IMR-90 (cell line): ENCODE measurements at regions not wholly inside any gene's neighbourhood (a gene's known extent, or its start where the extent isn't known, plus 50 kb on each side); places are given as distances from the start of the nearest gene placed in this dataset.

Experiments
- ATAC-seq: fragments of 200-7000 bp; cut with Tn5 transposase; 2 replicates; pipeline ENCODE4 v1.9.1; 2020; ENCODE audit warnings: low read depth, mild to moderate bottlenecking, moderate library complexity
- BruUV-seq: library from RNA; stranded (reverse); fragments of 400-500 nt; replicated peaks from 2 replicates; lab custom pipeline; 2021; lab: Mats Ljungman, UMichigan
- CTCF ChIA-PET: fragments of 300-600 bp; formaldehyde crosslinking; extraction: SDS; loops from one replicate; lab custom pipeline; 2021; ENCODE audit warnings: antibody characterized with exemption; lab: Yijun Ruan, JAX
- POLR2A ChIA-PET: fragments of 300-600 bp; sonication (Branson Sonifier 250); formaldehyde crosslinking; loops from one replicate; lab custom pipeline; 2022; ENCODE audit warnings: antibody characterized with exemption; ENCODE audit not compliant: unreplicated experiment; lab: Charles Lee
- DNase-seq: peaks from one replicate; pipeline ENCODE4 v3.0.0; 2013
- H2AFZ ChIP-seq: replicated peaks from 2 replicates; pipeline ENCODE3; 2013; ENCODE audit warnings: low read length, mild to moderate bottlenecking; ENCODE audit not compliant: poor library complexity
- H2AK5ac ChIP-seq: 2 replicates; pipeline ENCODE4 v1.6.1; 2013; ENCODE audit warnings: low read depth, low read length, inconsistent platforms
- H2AK9ac ChIP-seq: replicated peaks from 2 replicates; pipeline ENCODE3; 2013; ENCODE audit warnings: mild to moderate bottlenecking, low read depth, low read length, moderate library complexity; ENCODE audit not compliant: poor library complexity
- H2BK120ac ChIP-seq: 2 replicates; pipeline ENCODE4 v1.6.1; 2013; ENCODE audit warnings: low read depth, low read length, inconsistent platforms
- H2BK15ac ChIP-seq: 3 replicates; pipeline ENCODE4 v1.6.1; 2013; ENCODE audit warnings: low read depth, low read length, inconsistent platforms
- H2BK20ac ChIP-seq: 2 replicates; pipeline ENCODE4 v1.6.1; 2013; ENCODE audit warnings: low read depth, mild to moderate bottlenecking, inconsistent platforms, low read length, moderate library complexity
- H2BK5ac ChIP-seq: 2 replicates; pipeline ENCODE4 v1.6.1; 2013; ENCODE audit warnings: mild to moderate bottlenecking, low read depth, low read length, inconsistent platforms; ENCODE audit not compliant: poor library complexity, severe bottlenecking
- H3K14ac ChIP-seq: replicated peaks from 2 replicates; pipeline ENCODE4 v1.6.1; 2013; ENCODE audit warnings: low read depth, low read length, inconsistent platforms
- H3K18ac ChIP-seq: 2 replicates; pipeline ENCODE4 v1.6.1; 2013; ENCODE audit warnings: low read depth, low read length, control low read depth
- H3K23ac ChIP-seq: 2 replicates; pipeline ENCODE4 v1.6.1; 2013; ENCODE audit warnings: low read depth, low read length, inconsistent platforms
- H3K27ac ChIP-seq: 2 replicates; pipeline ENCODE4 v1.5.1; 2013; ENCODE audit warnings: mild to moderate bottlenecking, control low read depth, low read length; ENCODE audit not compliant: insufficient read depth
- H3K27me3 ChIP-seq: 2 replicates; pipeline ENCODE4 v1.6.1; 2013; ENCODE audit warnings: low read length; ENCODE audit not compliant: control insufficient read depth, insufficient read depth
- H3K36me3 ChIP-seq: 2 replicates; pipeline ENCODE4 v1.6.1; 2013; ENCODE audit warnings: low read length, mixed read lengths; ENCODE audit not compliant: control insufficient read depth, insufficient read depth
- H3K4ac ChIP-seq: 2 replicates; pipeline ENCODE4 v1.6.1; 2013; ENCODE audit warnings: low read depth, low read length, inconsistent platforms
- H3K4me1 ChIP-seq: 2 replicates; pipeline ENCODE4 v1.6.1; 2013; ENCODE audit warnings: low read length, mixed read lengths; ENCODE audit not compliant: control insufficient read depth, insufficient read depth
- H3K4me2 ChIP-seq: 2 replicates; pipeline ENCODE4 v1.6.1; 2013; ENCODE audit warnings: low read depth, mild to moderate bottlenecking, control low read depth, low read length, moderate library complexity
- H3K4me3 ChIP-seq: 2 replicates; pipeline ENCODE4 v1.5.1; 2013; ENCODE audit warnings: low read depth, mild to moderate bottlenecking, control low read depth, low read length, moderate library complexity; ENCODE audit not compliant: insufficient read depth
- H3K56ac ChIP-seq: 2 replicates; pipeline ENCODE4 v1.6.1; 2013; ENCODE audit warnings: low read length, inconsistent platforms; ENCODE audit not compliant: insufficient read depth; ENCODE audit errors: extremely low read depth
- H3K79me1 ChIP-seq, 2 experiments: 2 replicates each; pipeline ENCODE4 v1.6.1; 2013; ENCODE audit warnings: low read length in 2 of 2, inconsistent platforms in 1 of 2, low read depth in 1 of 2
- H3K9ac ChIP-seq: 2 replicates; pipeline ENCODE4 v1.6.1; 2013; ENCODE audit warnings: low read depth, low read length, control low read depth
- H3K9me1 ChIP-seq: 2 replicates; pipeline ENCODE4 v1.6.1; 2013; ENCODE audit warnings: low read length, inconsistent platforms; ENCODE audit not compliant: insufficient read depth
- H3K9me3 ChIP-seq: 2 replicates; pipeline ENCODE4 v1.6.1; 2013; ENCODE audit warnings: low read length; ENCODE audit not compliant: control insufficient read depth, insufficient read depth
- H4K20me1 ChIP-seq: 2 replicates; pipeline ENCODE4 v1.6.1; 2013; ENCODE audit warnings: low read length, inconsistent platforms; ENCODE audit not compliant: insufficient read depth
- H4K5ac ChIP-seq: 2 replicates; pipeline ENCODE4 v1.6.1; 2013; ENCODE audit warnings: mild to moderate bottlenecking, low read depth, low read length, control low read depth
- H4K8ac ChIP-seq, 2 experiments: 2 replicates each; pipeline ENCODE4 v1.6.1; 2013; ENCODE audit warnings: low read depth in 2 of 2, low read length in 2 of 2, control low read depth in 1 of 2, inconsistent platforms in 1 of 2
- H4K91ac ChIP-seq: 2 replicates; pipeline ENCODE4 v1.6.1; 2013; ENCODE audit warnings: low read depth, low read length, inconsistent platforms; ENCODE audit not compliant: insufficient read depth
- BHLHE40 ChIP-seq: fragments of 150-350 bp; IDR thresholded peaks from 2 replicates; pipeline ENCODE4 v1.6.1; 2016; ENCODE audit warnings: mild to moderate bottlenecking, low read depth, low read length
- CEBPB ChIP-seq: IDR thresholded peaks from 2 replicates; pipeline ENCODE4 v1.6.1; 2012; ENCODE audit warnings: low read depth, low read length, improper control_type of control experiment
- CHD1 ChIP-seq: IDR thresholded peaks from 2 replicates; pipeline ENCODE4 v1.6.1; 2012; ENCODE audit warnings: low read depth, low read length, improper control_type of control experiment
- FOS ChIP-seq: fragments of 150-350 bp; IDR thresholded peaks from 2 replicates; pipeline ENCODE4 v1.6.1; 2016; ENCODE audit warnings: low read depth, low read length
- MAFK ChIP-seq: IDR thresholded peaks from 2 replicates; pipeline ENCODE4 v1.6.1; 2012; ENCODE audit warnings: low read depth, low read length, improper control_type of control experiment
- MAZ ChIP-seq: IDR thresholded peaks from 2 replicates; pipeline ENCODE4 v1.6.1; 2012; ENCODE audit warnings: low read depth, mild to moderate bottlenecking, low read length, improper control_type of control experiment, moderate library complexity, borderline replicate concordance
- MXI1 ChIP-seq: IDR thresholded peaks from 2 replicates; pipeline ENCODE4 v1.6.1; 2012; ENCODE audit warnings: low read depth, mild to moderate bottlenecking, low read length, moderate library complexity, borderline replicate concordance
- NFE2L2 ChIP-seq: fragments of 150-350 bp; IDR thresholded peaks from 2 replicates; pipeline ENCODE4 v1.6.1; 2016; ENCODE audit warnings: low read depth, mild to moderate bottlenecking, low read length
- POLR2A ChIP-seq: IDR thresholded peaks from 2 replicates; pipeline ENCODE4 v1.6.1; 2012; ENCODE audit warnings: mild to moderate bottlenecking, low read depth, low read length
- RAD21 ChIP-seq: IDR thresholded peaks from 2 replicates; pipeline ENCODE4 v1.6.1; 2012; ENCODE audit warnings: low read length, improper control_type of control experiment
- RCOR1 ChIP-seq: IDR thresholded peaks from 2 replicates; pipeline ENCODE4 v1.6.1; 2012; ENCODE audit warnings: mild to moderate bottlenecking, low read length, improper control_type of control experiment; ENCODE audit not compliant: insufficient replicate concordance
- RFX5 ChIP-seq: IDR thresholded peaks from 2 replicates; pipeline ENCODE4 v1.8.0; 2012; ENCODE audit warnings: low read depth, mild to moderate bottlenecking, low read length, moderate library complexity
- SMC3 ChIP-seq: fragments of 150-350 bp; IDR thresholded peaks from 2 replicates; pipeline ENCODE4 v1.6.1; 2016; ENCODE audit warnings: low read depth, mild to moderate bottlenecking, antibody characterized with exemption, low read length, moderate library complexity
- WGBS, 2 experiments: methylation state at CpG; one replicate each; pipeline versions ENCODE4 v1.1.5 to v1.1.7; 2013; ENCODE audit warnings: missing lambda C conversion rate in 2 of 2; ENCODE audit not compliant: insufficient read length in 1 of 2; ENCODE audit errors: extremely low coverage in 2 of 2; 5-methylcytosine and 5-hydroxymethylcytosine counted together
- dilution Hi-C: fragments of 300-500 bp; cut with HindIII; formaldehyde crosslinking; loops from one replicate; pipeline ENCODE4 v1.14.3; 2018; ENCODE audit warnings: low sequenced_read_pairs; ENCODE audit not compliant: unreplicated experiment
- in situ Hi-C: fragments of 300-500 bp; cut with MboI; formaldehyde crosslinking; loops from 3 replicates; pipeline ENCODE4 v1.14.3; 2019; ENCODE audit warnings: low sequenced_read_pairs, inconsistent platforms, mixed read lengths
- intact Hi-C: fragments of 100-400 bp; cut with micrococcal nuclease; formaldehyde crosslinking; loops from 2 replicates; pipeline ENCODE4 v1.10.0; 2022
- TF ChIP-seq, protein P1 (sequence below): fragments of 150-350 bp; IDR thresholded peaks from 2 replicates; pipeline ENCODE4 v1.6.1; 2016; ENCODE audit warnings: low read depth, mild to moderate bottlenecking, low read length, moderate library complexity, borderline replicate concordance
- TF ChIP-seq, protein P2 (sequence below): conservative IDR thresholded peaks from 2 replicates; pipeline ENCODE4 v1.5.1; 2012; ENCODE audit warnings: mild to moderate bottlenecking, low read depth, low read length, improper control_type of control experiment
- TF ChIP-seq, protein P3 (sequence below): fragments of 150-350 bp; IDR thresholded peaks from 2 replicates; pipeline ENCODE4 v1.6.1; 2017; ENCODE audit warnings: mild to moderate bottlenecking, antibody characterized with exemption, low read length, low read depth

DNA sequence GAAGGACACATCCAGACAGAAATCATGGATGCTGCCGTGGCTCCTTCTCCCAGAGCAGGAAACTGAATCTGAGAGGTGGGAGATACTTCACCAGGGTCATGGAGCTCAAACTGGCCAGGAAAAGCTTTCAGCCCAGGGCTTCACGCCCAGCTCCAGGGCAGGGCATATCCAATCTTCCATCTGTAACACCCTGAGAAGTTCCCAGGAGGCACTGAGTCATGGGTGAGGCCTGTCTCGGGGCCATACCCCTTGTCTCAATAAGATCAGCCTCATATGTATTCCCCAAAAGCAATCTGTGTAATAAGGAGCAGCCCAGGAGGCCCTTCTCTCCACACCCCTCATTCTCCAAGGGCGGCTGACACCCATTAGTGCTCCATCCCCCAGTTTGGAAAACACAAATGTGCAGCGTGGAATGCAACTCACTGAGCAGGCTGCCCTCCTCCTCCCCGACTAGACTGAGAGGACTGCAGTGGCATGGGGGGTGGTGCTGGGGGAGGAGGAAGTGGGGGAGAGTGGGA, 439.3 kb upstream of the SULF2 start:
- TF ChIP-seq SMC3 (no peak), RCOR1 (no peak), MAZ (no peak), CEBPB (no peak), BHLHE40 (no peak), NFE2L2 (no peak), CHD1 (no peak), FOS (no peak), RAD21 (no peak), POLR2A (no peak), MAFK (no peak), RFX5 (no peak), MXI1 (no peak)
- TF ChIP-seq, protein P1, sequence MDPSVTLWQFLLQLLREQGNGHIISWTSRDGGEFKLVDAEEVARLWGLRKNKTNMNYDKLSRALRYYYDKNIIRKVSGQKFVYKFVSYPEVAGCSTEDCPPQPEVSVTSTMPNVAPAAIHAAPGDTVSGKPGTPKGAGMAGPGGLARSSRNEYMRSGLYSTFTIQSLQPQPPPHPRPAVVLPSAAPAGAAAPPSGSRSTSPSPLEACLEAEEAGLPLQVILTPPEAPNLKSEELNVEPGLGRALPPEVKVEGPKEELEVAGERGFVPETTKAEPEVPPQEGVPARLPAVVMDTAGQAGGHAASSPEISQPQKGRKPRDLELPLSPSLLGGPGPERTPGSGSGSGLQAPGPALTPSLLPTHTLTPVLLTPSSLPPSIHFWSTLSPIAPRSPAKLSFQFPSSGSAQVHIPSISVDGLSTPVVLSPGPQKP, result no peak
- TF ChIP-seq, protein P2, sequence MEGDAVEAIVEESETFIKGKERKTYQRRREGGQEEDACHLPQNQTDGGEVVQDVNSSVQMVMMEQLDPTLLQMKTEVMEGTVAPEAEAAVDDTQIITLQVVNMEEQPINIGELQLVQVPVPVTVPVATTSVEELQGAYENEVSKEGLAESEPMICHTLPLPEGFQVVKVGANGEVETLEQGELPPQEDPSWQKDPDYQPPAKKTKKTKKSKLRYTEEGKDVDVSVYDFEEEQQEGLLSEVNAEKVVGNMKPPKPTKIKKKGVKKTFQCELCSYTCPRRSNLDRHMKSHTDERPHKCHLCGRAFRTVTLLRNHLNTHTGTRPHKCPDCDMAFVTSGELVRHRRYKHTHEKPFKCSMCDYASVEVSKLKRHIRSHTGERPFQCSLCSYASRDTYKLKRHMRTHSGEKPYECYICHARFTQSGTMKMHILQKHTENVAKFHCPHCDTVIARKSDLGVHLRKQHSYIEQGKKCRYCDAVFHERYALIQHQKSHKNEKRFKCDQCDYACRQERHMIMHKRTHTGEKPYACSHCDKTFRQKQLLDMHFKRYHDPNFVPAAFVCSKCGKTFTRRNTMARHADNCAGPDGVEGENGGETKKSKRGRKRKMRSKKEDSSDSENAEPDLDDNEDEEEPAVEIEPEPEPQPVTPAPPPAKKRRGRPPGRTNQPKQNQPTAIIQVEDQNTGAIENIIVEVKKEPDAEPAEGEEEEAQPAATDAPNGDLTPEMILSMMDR, result no peak
- TF ChIP-seq, protein P3, sequence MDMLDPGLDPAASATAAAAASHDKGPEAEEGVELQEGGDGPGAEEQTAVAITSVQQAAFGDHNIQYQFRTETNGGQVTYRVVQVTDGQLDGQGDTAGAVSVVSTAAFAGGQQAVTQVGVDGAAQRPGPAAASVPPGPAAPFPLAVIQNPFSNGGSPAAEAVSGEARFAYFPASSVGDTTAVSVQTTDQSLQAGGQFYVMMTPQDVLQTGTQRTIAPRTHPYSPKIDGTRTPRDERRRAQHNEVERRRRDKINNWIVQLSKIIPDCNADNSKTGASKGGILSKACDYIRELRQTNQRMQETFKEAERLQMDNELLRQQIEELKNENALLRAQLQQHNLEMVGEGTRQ, result no peak
- Histone ChIP-seq H3K4me2 (no peak overlapping the region), H2AK5ac (no peak overlapping the region), H3K18ac (no peak overlapping the region), H3K4me1 (no peaks in the 10 kb centered on the region), H3K9ac (no peak overlapping the region), H4K20me1 (no peaks in the 10 kb centered on the region), H4K5ac (no peak overlapping the region), H2BK15ac (no peak overlapping the region), H3K36me3 (no peaks in the 10 kb centered on the region), H3K4ac (no peak overlapping the region), H3K4me3 (no peak overlapping the region), H3K27ac (no peak overlapping the region), H3K14ac (no peak overlapping the region), H3K56ac (no peak overlapping the region), H3K9me3 (no peaks in the 10 kb centered on the region; the same call in 1 of the 2 replicates), H2BK120ac (no peak overlapping the region), H3K9me1 (no peaks in the 10 kb centered on the region), H2BK5ac (no peak overlapping the region), H4K91ac (no peak overlapping the region), H4K8ac (no peak overlapping the region), H3K79me1 (no peaks in the 10 kb centered on the region), H3K23ac (no peak overlapping the region), H2AFZ (no peak overlapping the region), H2BK20ac (no peak overlapping the region), H2AK9ac (no peak overlapping the region), H3K27me3 (no peaks in the 10 kb centered on the region; the same call in 1 of the 2 replicates)
- no TSS peak for BruUV-seq
- intact Hi-C loops (no loop called here), dilution Hi-C loops (no loop called here), in situ Hi-C loops (no loop called here)
- POLR2A ChIA-PET, result no interaction called here
- WGBS, 2 experiments, result no CpG with 5 or more reads among the region's 6 CpGs
- DNase-seq (no peak), ATAC-seq (no peak)
- CTCF ChIA-PET, result no interaction called here
